GM12865 (cell line): ENCODE measurements at regions not wholly inside any gene's neighbourhood (a gene's known extent, or its start where the extent isn't known, plus 50 kb on each side); places are given as distances from the start of the nearest gene placed in this dataset.

ENCODE experiments used
- DNase-seq: peaks from one replicate; pipeline ENCODE4 v3.0.0; 2010; ENCODE audit warnings: low read depth
- H3K4me3 ChIP-seq: 2 replicates; pipeline ENCODE4 v1.5.1; 2011; ENCODE audit warnings: mild to moderate bottlenecking, low read depth, low read length, control low read depth
- TF ChIP-seq, protein P1 (sequence below): IDR thresholded peaks from 2 replicates; pipeline ENCODE4 v1.5.1; 2011; ENCODE audit warnings: low read length, control low read depth, low read depth, inconsistent platforms; ENCODE audit not compliant: insufficient read depth; ENCODE audit errors: missing control alignments

DNA sequence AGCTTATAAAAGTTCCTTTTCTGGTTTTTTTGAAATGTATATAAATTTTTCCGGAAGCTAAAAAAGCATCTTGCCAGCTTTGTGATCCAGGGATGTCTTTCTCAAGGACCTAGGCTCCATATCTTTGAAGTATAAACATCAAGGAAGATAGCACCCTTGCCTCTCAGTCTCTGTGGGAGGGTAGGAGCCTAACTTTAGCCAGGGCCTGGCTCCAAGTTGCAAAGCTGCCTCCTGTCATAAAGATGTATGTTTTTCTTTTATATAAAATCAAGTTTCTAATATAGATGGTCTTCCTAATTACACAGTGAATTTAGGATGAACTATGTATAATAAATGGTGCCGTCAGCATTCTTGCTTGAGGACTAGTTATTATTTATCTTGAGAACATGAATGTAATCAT is 612.6 kb upstream of the USP15 start:
- DNase-seq = no peak
- TF ChIP-seq, protein P1, sequence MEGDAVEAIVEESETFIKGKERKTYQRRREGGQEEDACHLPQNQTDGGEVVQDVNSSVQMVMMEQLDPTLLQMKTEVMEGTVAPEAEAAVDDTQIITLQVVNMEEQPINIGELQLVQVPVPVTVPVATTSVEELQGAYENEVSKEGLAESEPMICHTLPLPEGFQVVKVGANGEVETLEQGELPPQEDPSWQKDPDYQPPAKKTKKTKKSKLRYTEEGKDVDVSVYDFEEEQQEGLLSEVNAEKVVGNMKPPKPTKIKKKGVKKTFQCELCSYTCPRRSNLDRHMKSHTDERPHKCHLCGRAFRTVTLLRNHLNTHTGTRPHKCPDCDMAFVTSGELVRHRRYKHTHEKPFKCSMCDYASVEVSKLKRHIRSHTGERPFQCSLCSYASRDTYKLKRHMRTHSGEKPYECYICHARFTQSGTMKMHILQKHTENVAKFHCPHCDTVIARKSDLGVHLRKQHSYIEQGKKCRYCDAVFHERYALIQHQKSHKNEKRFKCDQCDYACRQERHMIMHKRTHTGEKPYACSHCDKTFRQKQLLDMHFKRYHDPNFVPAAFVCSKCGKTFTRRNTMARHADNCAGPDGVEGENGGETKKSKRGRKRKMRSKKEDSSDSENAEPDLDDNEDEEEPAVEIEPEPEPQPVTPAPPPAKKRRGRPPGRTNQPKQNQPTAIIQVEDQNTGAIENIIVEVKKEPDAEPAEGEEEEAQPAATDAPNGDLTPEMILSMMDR = no peak
- no peak overlapping the region for H3K4me3 ChIP-seq

DNA sequence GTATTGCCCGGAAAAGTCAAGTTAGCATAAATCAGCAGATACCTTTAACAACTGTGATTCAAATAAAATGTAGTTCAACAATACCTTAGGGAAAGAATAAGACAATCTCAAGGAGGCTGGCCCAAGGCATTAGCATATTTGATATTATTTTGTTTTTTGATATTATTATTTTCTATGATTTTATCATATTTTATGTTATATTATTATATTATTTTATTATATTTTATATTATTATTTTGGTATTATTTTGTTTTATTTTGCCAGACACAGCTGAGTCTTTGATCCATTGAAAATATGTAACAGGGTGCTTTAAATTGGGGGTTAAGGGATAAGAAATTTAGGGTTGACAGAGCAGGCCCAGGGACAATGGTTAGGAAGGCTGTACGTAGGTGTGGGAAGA is 607.9 kb upstream of the USP15 start:
- no peak overlapping the region for H3K4me3 ChIP-seq
- no peak for DNase-seq
- TF ChIP-seq, protein P1 = no peak

DNA sequence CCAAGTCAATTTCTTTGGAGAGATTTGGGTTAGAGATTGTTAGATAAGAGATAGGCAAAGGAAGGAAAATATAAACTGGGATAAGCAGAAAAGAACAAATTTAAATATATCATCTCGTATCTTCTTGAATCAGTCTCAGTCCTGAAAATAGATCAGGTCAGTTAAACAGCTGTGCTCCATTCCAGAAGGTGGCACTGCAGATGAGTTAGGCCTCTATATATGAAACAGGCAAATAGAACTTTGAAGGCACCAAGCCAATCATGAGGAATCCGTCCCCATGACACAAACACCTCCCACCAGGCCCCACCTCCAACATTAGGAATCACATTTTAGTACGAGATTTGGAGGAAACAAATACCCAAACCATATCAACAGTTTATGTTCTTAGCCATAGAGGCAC is 605.5 kb upstream of the USP15 start:
- TF ChIP-seq, protein P1 = no peak
- H3K4me3 ChIP-seq = no peak overlapping the region
- peak; percentile 1 for DNase-seq

GRCh38 chr12:61655241-61655640 is 605.0 kb upstream of the USP15 start:
- H3K4me3 ChIP-seq = no peak overlapping the region
- TF ChIP-seq, protein P1 = no peak
- DNase-seq = no peak

DNA sequence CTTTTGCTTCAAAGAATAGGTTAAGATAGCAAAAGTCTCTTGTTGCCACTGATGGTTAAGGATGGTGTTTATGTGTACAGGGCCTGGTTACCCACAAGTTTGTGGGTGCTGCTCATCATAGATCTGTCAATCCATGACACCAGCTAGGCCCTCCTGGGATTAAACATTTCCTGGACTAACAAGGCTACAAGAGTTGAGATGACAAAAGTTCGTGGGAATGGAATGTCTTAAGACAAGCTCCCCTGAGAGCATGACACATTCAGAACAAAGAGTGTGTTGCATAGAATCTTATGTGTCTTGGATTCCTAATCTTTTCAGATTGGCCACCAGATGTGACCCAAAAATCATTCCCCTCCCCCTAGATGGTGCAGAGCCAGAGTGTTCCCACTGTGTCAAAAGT is 592.5 kb upstream of the USP15 start:
- no peak for DNase-seq
- TF ChIP-seq, protein P1 = no peak
- H3K4me3 ChIP-seq = no peak overlapping the region

- H3K4me3 ChIP-seq = no peak overlapping the region
- TF ChIP-seq, protein P1 = no peak
- DNase-seq = no peak
Measured at GRCh38 chr12:61676520-61676919, 583.7 kb upstream of the USP15 start.

DNA sequence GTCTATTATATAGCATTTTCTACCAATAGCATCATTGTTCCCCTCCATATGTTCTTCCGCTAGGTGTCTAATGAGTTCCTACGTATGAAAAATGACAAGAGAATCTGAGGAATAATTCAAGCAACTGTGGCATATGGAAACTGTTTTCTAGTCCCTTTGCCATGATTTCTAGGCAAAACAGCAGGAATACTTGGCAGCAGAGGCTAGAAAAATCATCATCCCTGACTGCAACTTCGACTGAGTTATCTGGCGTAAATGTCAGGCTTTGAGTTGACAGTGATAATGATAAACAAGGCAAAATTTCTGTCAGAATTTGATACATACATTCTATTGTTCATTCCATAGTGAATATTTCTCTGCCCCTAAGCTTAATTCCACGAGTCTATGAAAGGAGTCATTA is 572.8 kb upstream of the USP15 start:
- DNase-seq = no peak
- H3K4me3 ChIP-seq = no peak overlapping the region
- TF ChIP-seq, protein P1 = no peak
